K562 (cell line): ENCODE measurements at regions not wholly inside any gene's neighbourhood (a gene's known extent, or its start where the extent isn't known, plus 50 kb on each side); places are given as distances from the start of the nearest gene placed in this dataset.

Experiments used
- ARID4B ChIP-seq: sonication (generic); formaldehyde crosslinking; IDR thresholded peaks from 2 replicates; pipeline ENCODE4 v1.8.0; 2022; ENCODE audit warnings: mild to moderate bottlenecking, missing genetic modification reagents
- CBFA2T2 ChIP-seq: fragments of 450-650 bp; conservative IDR thresholded peaks from 2 replicates; pipeline ENCODE4 v1.6.1; 2017; ENCODE audit warnings: mild to moderate bottlenecking
- CBFA2T3 ChIP-seq: fragments of 450-650 bp; IDR thresholded peaks from 2 replicates; pipeline ENCODE4 v1.6.1; 2017
- EP300 ChIP-seq: IDR thresholded peaks from 2 replicates; pipeline ENCODE4 v1.6.1; 2012; ENCODE audit warnings: low read length, improper control_type of control experiment
- HDAC1 ChIP-seq, 2 experiments: fragments of 450-650 bp; IDR thresholded peaks; 2 replicates each; pipeline ENCODE4 v1.6.1; 2016 to 2017; ENCODE audit warnings: inconsistent platforms in 1 of 2, mild to moderate bottlenecking in 1 of 2, moderate library complexity in 1 of 2
- HNRNPK ChIP-seq: fragments of 200-400 bp; formaldehyde crosslinking; IDR thresholded peaks from one replicate; pipeline ENCODE4 v1.6.1; 2018; ENCODE audit warnings: mild to moderate bottlenecking, low read depth, low read length; ENCODE audit not compliant: poor library complexity, severe bottlenecking
- MAFG ChIP-seq: fragments of 450-650 bp; conservative IDR thresholded peaks from 2 replicates; pipeline ENCODE4 v1.6.1; 2016; ENCODE audit warnings: missing genetic modification characterization, missing compliant biosample characterization
- MEIS2 ChIP-seq: fragments of 450-650 bp; IDR thresholded peaks from 2 replicates; pipeline ENCODE4 v1.6.1; 2014; ENCODE audit warnings: mild to moderate bottlenecking; ENCODE audit not compliant: partially characterized antibody
- NR2C2 ChIP-seq, 2 experiments: fragments of 200-800 bp in 1 of 2; sonication (Bioruptor generic) in 1 of 2; sonication (generic) in 1 of 2; formaldehyde crosslinking in 1 of 2; IDR thresholded peaks; 2 replicates each; pipeline versions ENCODE4 v1.6.1 to v1.8.0; 2016 to 2022; ENCODE audit warnings: mild to moderate bottlenecking in 1 of 2, missing compliant biosample characterization in 1 of 2, missing genetic modification characterization in 1 of 2, missing genetic modification reagents in 1 of 2
- PKNOX1 ChIP-seq: fragments of 450-650 bp; IDR thresholded peaks from 2 replicates; pipeline ENCODE4 v1.6.1; 2016
- TAF1 ChIP-seq: IDR thresholded peaks from 2 replicates; pipeline ENCODE4 v1.6.1; 2011; ENCODE audit warnings: mild to moderate bottlenecking, low read length, moderate library complexity; ENCODE audit not compliant: insufficient read depth, control insufficient read depth, severe bottlenecking; ENCODE audit errors: extremely low read depth
- TARDBP ChIP-seq: fragments of 450-650 bp; IDR thresholded peaks from 2 replicates; pipeline ENCODE4 v1.6.1; 2016
- ZEB2 ChIP-seq: fragments of 450-650 bp; IDR thresholded peaks from 2 replicates; pipeline ENCODE4 v1.6.1; 2016
- ZNF253 ChIP-seq: fragments of 250-450 bp; sonication (Bioruptor Pico); conservative IDR thresholded peaks from 2 replicates; pipeline ENCODE4 v1.6.1; 2021; ENCODE audit warnings: mild to moderate bottlenecking
- TF ChIP-seq, protein P1 (sequence below): fragments of 250-450 bp; sonication (Bioruptor Pico); IDR thresholded peaks from 2 replicates; pipeline ENCODE4 v1.5.0; 2021
- TF ChIP-seq, protein P2 (sequence below): sonication (generic); formaldehyde crosslinking; IDR thresholded peaks from 2 replicates; pipeline ENCODE4 v1.8.0; 2023; ENCODE audit warnings: mild to moderate bottlenecking, missing genetic modification reagents
- TF ChIP-seq, protein P3 (sequence below): fragments of 450-650 bp; IDR thresholded peaks from 2 replicates; pipeline ENCODE4 v1.6.1; 2017; ENCODE audit warnings: antibody characterized with exemption, mild to moderate bottlenecking

GRCh38 chr3:34033839-34034238 lies 235.4 kb downstream of the PDCD6IP start (continued):
- TF ChIP-seq HDAC1 (IDR thresholded peaks at IDR 0.05) (no peak), ZNF253 (CRISPR knock-in tag) (no peak), ZEB2 (no peak), CBFA2T3 (peak; percentile 74), NR2C2 (CRISPR knock-in tag; IDR thresholded peaks at IDR 0.05) (no peak), NR2C2 (tag; IDR thresholded peaks at IDR 0.05) (no peak), MEIS2 (peak; percentile 79), CBFA2T2 (peak; percentile 47; the same call in 1 of the 2 replicates), HNRNPK (no peak), ARID4B (no peak), TAF1 (no peak), TARDBP (no peak), EP300 (peak; percentile 31; the same call in 1 of the 2 replicates), MAFG (tag) (no peak), PKNOX1 (peak; percentile 61; the same call in 1 of the 2 replicates)
- TF ChIP-seq, protein P1, sequence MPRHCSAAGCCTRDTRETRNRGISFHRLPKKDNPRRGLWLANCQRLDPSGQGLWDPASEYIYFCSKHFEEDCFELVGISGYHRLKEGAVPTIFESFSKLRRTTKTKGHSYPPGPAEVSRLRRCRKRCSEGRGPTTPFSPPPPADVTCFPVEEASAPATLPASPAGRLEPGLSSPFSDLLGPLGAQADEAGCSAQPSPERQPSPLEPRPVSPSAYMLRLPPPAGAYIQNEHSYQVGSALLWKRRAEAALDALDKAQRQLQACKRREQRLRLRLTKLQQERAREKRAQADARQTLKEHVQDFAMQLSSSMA (CRISPR knock-in tag), result no peak
- TF ChIP-seq, protein P2, sequence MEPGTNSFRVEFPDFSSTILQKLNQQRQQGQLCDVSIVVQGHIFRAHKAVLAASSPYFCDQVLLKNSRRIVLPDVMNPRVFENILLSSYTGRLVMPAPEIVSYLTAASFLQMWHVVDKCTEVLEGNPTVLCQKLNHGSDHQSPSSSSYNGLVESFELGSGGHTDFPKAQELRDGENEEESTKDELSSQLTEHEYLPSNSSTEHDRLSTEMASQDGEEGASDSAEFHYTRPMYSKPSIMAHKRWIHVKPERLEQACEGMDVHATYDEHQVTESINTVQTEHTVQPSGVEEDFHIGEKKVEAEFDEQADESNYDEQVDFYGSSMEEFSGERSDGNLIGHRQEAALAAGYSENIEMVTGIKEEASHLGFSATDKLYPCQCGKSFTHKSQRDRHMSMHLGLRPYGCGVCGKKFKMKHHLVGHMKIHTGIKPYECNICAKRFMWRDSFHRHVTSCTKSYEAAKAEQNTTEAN (CRISPR knock-in tag), result no peak
- TF ChIP-seq, protein P3, sequence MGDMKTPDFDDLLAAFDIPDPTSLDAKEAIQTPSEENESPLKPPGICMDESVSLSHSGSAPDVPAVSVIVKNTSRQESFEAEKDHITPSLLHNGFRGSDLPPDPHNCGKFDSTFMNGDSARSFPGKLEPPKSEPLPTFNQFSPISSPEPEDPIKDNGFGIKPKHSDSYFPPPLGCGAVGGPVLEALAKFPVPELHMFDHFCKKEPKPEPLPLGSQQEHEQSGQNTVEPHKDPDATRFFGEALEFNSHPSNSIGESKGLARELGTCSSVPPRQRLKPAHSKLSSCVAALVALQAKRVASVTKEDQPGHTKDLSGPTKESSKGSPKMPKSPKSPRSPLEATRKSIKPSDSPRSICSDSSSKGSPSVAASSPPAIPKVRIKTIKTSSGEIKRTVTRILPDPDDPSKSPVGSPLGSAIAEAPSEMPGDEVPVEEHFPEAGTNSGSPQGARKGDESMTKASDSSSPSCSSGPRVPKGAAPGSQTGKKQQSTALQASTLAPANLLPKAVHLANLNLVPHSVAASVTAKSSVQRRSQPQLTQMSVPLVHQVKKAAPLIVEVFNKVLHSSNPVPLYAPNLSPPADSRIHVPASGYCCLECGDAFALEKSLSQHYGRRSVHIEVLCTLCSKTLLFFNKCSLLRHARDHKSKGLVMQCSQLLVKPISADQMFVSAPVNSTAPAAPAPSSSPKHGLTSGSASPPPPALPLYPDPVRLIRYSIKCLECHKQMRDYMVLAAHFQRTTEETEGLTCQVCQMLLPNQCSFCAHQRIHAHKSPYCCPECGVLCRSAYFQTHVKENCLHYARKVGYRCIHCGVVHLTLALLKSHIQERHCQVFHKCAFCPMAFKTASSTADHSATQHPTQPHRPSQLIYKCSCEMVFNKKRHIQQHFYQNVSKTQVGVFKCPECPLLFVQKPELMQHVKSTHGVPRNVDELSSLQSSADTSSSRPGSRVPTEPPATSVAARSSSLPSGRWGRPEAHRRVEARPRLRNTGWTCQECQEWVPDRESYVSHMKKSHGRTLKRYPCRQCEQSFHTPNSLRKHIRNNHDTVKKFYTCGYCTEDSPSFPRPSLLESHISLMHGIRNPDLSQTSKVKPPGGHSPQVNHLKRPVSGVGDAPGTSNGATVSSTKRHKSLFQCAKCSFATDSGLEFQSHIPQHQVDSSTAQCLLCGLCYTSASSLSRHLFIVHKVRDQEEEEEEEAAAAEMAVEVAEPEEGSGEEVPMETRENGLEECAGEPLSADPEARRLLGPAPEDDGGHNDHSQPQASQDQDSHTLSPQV, result no peak
